ENCODE measurements at regions not wholly inside any gene's neighbourhood (a gene's known extent, or its start where the extent isn't known, plus 50 kb on each side); places are given as distances from the start of the nearest gene placed in this dataset.

DNA sequence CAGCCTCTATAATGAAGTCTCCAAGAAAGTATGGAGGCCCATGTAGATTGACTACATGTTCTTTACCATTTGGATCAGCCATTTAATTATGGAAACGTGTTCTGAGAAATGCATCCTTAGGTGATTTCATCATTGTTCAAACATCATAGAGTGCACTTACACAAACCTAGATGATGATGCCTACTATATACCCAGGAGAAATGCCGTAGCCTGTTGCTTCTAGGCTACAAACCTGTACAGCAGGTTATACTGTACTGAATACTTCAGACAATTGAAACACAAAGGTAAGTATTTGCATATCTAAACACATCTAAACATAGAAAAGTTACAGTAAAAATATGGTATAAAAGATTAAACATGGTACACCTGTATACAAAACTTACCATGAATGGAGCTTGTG is 186.5 kb upstream of the FSTL5 start:
- no peak for DNase-seq (ENCODE audit: low spot score)

DNA sequence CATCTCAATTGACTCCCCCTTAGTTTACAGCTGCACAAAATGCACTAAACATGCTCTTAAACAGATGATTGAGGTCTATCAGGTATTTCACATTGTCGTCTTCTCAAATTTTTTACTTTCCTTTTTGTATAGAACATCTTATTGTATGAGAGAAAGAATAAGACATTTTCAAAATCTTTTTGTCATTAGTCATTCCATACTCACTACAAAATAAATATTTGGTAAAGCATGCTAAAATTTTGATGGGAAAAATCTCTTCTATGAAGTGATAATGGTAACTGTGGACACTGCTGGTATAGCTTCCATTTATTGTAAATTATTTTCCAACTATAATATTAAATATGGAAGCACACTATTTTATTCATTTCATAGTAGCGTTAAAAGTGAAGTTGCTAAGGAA is 185.6 kb upstream of the FSTL5 start:
- no peak for DNase-seq (ENCODE audit: low spot score)

DNA sequence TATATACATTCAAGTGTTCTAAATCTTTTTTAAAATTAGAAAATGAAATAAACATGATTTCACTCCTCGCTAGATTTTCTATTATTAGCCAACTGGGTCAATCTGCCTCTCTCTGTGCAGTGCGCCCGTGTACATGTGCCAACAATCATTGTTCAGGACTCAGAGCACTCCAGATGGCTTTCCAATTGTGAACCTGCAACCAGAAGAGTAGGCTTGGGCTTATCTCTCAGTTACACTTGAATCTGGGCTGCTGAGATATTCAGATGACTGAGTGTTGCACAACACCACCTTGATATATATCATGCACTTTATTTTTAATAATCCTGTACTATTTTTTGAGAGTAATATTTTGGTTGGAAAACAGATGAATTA is 184.0 kb upstream of the FSTL5 start:
- DNase-seq (ENCODE audit: low spot score): no peak

DNA sequence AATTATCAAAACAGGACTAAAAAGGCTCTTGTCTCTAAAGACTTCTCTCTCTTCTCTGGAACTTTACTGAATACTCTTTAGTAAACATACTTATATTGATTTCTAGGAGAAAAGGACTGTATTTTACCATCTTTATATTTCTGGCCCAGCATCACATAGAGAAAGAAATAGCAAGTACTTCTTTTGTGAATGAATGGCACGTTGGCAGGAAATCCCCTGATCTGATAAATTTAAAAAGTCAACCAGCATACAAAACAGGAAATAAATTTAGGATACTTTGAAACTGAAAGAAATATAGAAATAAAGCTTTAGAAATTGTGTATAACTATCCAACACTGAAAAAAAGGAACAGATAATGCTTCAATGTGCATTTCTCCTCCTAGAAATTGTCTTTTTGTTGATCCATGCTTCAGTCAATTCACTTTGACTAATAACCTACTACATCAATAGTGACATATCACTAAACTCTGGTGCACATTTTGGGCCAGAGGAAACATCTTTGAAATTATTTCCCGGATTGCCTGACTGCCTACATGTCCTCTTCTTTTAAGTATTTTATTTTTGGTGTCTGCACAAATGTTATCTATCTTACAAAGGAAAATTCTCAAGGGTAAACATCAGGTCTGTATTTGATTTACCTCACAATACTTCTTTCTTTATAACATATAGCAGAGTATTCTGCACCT is 183.5 kb upstream of the FSTL5 start:
- no peak for DNase-seq (ENCODE audit: low spot score)

DNA sequence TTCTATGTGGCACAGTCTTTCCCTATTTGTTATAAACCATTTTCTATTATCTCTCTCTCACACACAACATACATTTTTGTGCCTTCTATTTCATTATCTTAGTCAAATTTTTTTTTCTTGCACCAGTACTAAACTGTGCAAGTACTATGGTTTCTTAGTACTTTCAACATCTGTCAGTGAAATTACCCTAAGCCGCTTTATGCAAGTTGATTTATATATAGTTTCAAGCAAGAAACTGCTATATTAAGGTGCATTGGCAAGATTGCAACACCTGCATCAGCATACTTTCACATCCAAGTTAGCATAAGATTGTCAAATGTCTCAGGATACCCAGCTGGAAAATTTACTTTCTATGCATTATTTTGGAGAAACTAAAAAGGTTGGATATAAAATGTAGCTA is 180.2 kb upstream of the FSTL5 start:
- no peak for DNase-seq (ENCODE audit: low spot score)

DNA sequence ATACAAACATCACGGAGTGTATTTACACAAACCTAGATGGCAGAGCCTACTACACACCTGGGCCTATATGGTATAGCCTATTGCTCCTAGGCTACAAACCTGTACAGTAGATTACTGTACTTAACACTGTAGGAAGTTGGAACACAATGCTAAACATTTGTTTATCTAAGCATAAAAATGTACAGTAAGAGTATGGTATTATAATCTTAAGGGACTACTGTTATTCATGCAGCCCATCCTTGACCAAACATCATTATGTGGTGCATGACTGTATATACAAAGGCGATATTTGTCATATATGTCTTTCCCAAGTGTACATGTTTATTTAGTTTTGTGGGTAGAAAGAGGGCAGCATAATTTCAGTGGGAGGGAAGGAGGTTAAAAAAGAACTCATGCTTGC is 177.7 kb upstream of the FSTL5 start:
- no peak for DNase-seq (ENCODE audit: low spot score)

DNA sequence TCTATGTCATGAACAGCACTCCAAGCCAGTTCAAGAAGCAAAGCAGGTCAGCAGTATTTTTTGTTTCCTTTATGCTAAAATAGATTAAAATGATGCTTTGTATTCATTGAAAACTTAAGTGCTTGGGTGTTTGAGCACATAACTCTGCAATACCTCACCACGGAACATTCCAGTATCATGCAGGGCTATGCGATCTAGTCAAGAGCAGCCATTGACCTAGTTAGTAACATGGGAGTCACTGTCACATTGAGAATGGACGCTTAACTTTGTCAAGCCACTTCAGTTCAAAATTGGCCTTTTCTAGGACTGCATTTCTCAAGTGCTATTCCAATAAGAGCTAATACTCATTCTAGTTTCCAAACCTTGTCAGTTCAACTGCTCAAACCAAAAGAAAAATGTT is 160.1 kb upstream of the FSTL5 start:
- no peak for DNase-seq (ENCODE audit: low spot score)

DNA sequence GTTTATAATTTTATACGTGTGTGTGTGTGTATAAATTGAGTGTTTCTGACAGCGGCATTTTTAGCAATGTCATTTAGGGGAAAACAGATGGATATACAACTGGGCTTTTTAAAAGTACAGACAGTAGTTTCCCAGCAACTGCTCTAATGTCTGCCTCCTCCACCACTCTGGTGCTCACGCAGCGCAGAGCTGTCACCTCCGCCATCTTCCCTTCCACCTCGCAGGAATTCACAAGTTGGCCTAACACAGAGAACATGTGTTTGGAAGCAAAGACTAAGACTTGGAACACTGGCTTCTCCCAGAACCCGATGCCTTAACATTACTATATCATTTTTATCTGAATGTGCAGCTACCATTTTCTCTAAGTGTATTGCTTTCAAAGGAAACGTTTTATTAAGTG is 158.3 kb upstream of the FSTL5 start:
- DNase-seq (ENCODE audit: low spot score): no peak

DNA sequence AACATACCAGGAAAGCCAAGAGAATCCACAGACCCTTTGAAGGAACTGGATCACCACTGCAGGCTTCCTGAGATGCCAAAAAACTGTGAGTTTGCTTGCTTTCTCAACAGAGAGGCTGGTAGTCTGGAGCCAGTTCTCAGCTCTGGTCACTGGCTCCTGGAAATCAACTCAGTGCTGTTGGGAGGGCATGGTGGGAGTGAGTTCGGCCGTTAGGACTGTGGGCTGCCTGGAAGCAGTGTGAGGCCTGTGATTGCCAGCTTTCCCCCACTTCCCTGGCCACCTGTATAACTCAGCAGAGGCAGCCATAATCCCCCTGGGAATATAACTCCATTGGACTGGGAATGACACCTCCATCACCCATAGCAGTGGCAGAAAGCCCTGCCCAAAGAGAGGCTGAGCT is 122.0 kb upstream of the FSTL5 start:
- DNase-seq (ENCODE audit: low spot score): no peak

DNA sequence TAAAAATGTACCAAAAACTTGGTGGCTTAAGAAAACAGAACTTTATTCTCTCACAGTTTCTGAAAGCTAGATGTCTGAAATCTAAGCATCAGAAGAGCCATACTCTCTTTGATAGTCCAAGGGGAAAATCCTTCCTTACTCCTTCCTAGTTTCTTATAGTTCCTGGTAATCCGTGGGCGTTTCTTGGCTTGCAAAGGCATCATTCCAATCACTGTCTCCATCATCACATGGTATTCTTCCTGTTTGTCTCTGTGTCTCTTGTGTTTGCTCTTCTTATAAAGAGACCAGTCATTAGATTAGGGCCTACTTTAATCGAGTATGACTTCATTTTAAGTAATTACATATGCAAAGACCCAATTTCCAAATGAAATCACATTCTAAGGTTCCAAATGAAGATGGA is 118.9 kb upstream of the FSTL5 start:
- no peak for DNase-seq (ENCODE audit: low spot score)

DNA sequence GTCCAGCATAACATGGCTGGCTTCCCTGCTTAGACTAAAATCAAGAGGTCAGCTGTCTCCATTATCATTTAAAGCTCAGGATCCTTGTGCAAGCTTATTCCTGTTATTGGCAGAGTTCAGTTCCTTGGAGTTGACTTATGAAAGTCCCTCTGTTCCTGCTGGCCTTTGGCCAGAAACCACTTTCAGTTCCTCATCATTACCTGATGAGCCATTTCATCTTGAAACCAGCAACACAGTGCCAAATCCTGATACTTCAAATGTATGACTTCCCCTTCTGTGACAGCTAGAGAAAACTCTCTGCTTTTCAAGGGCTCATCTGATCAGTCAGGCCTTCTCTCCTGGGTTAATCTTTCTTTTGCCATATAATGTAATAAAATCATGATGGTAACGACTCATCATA is 110.6 kb upstream of the FSTL5 start:
- DNase-seq (ENCODE audit: low spot score): no peak

DNA sequence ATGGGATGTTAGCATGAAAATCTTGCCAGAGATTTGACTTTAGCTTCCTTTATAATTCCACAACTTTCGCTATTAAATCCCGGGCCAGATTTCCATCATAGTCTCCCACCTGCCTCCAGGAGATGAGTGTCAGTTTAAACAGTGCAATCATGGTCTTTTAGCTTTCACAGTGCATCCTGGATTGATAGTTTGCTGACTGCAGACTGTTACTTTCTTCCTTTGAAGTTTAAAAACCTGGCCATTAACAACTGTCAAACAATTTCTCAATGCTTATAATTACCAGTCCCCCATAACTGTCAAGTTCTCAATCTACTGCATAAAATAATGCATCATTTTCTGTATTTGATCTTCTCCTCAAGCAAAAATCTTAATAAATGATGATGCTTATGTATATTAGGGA is 108.4 kb upstream of the FSTL5 start:
- no peak for DNase-seq (ENCODE audit: low spot score)

DNA sequence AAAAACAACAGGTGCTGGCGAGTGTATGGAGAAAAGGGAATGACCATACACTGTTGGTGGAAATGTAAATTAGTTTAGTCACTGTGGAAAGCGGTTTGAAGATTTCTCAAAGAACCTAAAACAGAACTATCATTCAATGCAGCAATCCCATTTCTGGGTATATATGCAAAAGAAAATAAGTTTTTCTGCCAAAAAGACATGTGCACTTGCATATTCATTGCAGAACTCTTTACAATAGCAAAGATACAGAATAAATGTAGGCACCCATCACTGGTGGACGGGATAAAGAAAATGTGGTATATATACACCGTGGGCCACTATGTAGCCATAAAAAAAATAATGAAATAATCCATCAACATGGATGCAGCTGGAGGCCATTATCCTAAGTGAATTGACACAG is 105.1 kb upstream of the FSTL5 start:
- no peak for DNase-seq (ENCODE audit: low spot score)

DNA sequence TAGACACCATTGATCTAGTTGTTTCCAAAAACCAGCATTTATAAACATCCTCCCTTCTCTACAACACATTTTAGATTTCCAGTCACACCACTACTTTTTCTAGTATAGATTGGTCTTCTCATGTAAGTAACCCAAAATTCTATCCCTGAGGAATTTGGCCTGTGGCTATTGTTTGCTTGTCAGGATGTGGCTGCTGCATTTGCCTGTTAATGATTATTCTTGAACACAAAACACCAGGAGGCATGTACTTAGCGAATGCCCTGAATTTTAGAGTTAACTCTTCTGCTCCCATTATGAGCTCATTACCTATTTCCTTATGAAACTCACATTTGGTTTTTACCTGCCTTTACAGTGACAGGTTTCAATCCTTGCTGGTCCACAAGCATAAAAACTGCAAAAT is 102.0 kb upstream of the FSTL5 start:
- DNase-seq (ENCODE audit: low spot score): no peak

DNA sequence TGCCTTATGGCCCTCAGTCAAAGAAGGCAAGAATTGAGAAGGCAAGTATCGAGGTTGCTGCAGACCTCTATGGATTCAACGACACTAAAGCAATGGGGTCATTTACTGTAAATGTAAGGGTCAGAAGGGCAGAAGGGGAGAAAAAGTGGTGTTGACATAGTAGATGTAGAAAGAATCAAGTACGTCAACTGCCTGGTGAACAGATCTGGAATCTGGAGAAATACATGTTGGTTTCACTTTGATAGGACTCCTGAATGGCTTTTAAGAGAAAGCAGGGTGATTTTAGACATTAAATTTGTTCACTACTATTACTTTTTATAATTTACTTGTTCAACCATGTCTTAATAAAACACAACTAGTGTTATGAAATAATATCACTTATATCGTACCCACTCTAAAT is 81.3 kb upstream of the FSTL5 start:
- no peak for DNase-seq (ENCODE audit: low spot score)

DNA sequence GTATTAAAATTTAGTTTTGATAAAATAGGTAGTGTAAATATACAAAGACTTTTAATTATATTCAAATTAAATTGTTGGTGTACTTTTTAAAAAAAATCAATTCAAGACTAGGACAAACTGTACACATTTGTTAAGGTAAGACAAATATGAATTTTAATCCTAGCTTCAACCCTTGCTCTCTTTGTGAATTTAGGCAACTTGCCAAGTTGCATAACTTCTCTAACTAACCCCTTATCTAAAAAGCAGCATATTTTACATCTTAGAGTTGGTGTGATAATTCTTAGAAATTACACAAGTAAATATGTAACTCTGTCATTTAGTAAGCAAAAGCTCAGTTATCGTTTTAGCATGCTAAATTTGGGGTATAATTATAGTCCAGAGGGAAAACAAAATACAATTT is 78.1 kb upstream of the FSTL5 start:
- DNase-seq (ENCODE audit: low spot score): no peak

DNA sequence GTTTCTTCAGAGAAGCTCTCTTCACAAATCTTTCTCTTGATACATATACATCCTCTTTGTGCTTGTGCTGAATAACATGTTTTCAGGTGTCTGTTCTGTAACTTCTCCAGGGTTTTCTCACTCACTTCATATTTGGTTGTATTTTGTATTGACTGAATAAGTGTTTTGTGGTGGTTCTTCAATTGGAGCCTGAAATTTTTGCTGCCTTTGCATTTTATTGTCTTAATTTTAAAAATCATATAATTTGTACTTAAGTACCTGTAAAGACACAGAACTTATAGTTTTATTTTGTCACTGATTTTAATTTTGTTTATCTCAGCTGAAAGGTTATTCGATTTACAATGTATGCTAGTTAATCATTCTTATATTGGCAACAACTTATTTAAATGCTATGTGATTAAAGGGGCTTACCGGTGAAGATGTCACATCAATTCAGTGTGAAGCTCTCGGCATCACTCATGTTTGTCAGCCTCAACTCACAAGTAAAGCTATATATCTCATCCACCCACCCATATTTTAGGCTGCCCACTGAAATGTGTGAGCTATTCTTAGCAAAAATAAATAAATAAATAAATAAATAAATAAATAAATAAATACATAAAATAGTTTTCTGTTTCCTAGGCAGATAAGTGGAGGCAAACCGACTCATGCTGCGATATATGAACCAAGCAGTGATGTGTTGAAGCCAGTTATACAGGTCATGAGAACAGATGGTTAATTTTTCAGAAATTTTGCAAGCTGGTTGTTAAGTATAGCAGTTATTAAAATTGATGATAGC is 76.4 kb upstream of the FSTL5 start:
- no peak for DNase-seq (ENCODE audit: low spot score)

DNA sequence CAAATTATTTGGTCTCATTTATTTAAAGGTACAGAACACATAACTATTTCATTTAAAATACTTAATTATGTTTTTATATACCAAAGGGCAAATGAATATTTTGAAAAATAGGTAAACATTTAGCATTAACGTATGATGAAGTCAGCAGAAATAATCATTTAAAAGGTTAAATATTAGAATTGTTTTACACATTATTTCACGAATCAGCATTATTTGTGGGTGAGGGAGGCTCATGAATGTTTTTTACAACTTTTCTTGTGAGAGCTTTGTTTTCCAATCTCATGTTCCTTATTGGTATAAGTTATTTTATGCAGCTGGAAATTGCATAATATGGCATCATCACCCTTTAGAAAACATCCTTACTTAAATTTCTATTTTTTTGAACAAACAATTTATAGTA is 73.9 kb upstream of the FSTL5 start:
- no peak for DNase-seq (ENCODE audit: low spot score)

DNA sequence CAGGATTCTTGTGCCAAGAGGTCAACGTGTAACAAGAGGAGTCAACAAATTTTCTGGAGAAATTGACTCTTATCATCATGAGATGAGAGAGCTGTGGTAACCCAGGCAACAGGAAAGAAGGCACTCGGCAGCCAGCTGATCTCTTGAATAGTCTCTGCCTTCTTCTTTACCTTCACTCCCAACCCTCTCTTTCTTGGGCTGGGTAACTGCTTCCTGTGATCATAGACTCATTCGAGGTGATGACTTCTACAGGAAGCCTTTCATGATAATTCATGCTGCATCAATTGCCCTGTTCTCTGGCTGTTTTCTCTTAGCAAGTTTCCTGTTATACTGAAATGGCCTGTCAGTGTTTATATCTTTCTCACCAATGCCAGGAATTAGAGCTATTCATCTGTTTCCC is 70.8 kb upstream of the FSTL5 start:
- DNase-seq (ENCODE audit: low spot score): no peak

DNA sequence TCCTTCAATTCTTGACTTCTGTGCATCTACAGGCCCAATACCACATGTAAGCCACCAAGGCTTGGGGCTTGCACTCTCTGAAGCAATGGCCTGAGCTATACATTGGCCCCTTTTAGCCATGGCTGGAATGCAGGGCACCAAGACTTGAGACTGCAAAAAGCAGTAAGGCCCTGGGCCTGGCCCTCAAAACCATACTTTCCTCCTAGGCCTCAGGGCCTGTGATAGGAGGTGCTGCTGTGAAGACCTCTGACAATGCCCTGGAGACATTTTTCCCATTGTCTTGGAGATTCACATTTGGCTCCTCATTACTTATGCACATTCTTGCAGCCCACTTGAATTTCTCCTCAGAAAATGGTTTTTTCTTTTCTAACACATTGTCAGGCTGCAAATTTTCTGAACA is 68.5 kb upstream of the FSTL5 start:
- DNase-seq (ENCODE audit: low spot score): no peak

DNA sequence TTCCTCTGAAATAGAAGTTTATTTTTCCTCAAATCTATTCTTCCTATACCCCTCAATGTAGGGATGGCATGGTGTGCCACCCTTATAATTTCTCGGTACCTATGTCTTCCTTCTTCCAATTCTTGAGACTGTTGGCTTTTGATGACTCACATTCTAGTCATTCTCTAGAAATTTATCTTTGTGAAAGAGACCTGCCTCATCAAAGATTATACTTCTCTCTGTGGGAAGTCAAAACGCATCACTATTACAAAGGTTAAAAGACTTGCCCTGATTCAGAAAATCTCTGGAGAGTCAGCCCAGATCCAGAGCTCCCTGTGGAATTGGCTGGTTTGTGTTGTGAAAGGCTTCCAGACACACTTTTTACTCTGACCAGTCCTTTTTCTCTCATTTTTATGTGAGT is 65.9 kb upstream of the FSTL5 start:
- DNase-seq (ENCODE audit: low spot score): no peak

DNA sequence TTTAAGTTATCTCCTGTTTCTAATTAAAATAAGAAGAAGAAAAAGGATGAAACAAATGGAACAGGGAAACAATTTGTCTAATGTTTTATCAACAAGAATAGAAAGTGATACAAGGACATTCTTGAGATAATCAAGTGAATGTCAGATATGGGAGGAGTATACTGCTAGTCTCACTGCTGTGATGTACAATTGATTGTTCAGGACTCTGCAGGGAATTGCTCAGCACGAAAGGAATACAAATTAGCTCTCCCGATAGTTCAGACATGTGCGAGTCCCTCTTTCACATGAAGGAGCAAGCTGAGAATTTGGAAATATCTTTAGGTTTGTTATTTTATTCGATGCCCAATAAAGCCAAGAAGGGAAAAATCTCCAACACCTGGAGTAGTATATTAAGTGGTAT is 57.3 kb upstream of the FSTL5 start:
- DNase-seq (ENCODE audit: low spot score): no peak
